ENCODE measurements at regions not wholly inside any gene's neighbourhood (a gene's known extent, or its start where the extent isn't known, plus 50 kb on each side); places are given as distances from the start of the nearest gene placed in this dataset.

GRCh38 chrX:51421972-51422597 lies 74.3 kb downstream of the NUDT11 start:
- Histone ChIP-seq H3K27ac (ENCODE audit: low read depth in 1 of 2, low read length in 2 of 2) (no peak overlapping the region), H3K4me3 (replicated peaks in 1 of 3; ENCODE audit: low read depth in 2 of 3, low read length in 3 of 3) (no peak overlapping the region), H2AFZ (ENCODE audit: insufficient read depth, low read depth, low read length, poor library complexity, severe bottlenecking) (no peak overlapping the region), H3K79me2 (ENCODE audit: insufficient read depth, low read length) (no peaks in the 10 kb centered on the region), H3K36me3 (replicated peaks in 1 of 2; ENCODE audit: control insufficient read depth in 1 of 2, insufficient read depth in 2 of 2, low read length in 2 of 2) (no peaks in the 10 kb centered on the region), H3K9me3 (replicated peaks in 1 of 2; ENCODE audit: control insufficient read depth in 1 of 2, insufficient read depth in 1 of 2, low read length in 2 of 2) (no peaks in the 10 kb centered on the region), H3K4me1 (ENCODE audit: control insufficient read depth in 1 of 2, insufficient read depth in 2 of 2, low read length in 2 of 2) (no peaks in the 10 kb centered on the region), H3K27me3 (ENCODE audit: control insufficient read depth in 2 of 2, insufficient read depth in 2 of 2, low read length in 2 of 2) (peaks cover 0 to 2% of the 10 kb centered on the region in 2 donors), H3K9ac (ENCODE audit: insufficient read depth, low read length, poor library complexity, severe bottlenecking) (no peak overlapping the region), H4K20me1 (ENCODE audit: insufficient read depth, low read length) (no peaks in the 10 kb centered on the region), H3K4me2 (replicated peaks; ENCODE audit: extremely low read depth, low read length, poor library complexity, severe bottlenecking) (no peak overlapping the region)
- TF ChIP-seq CTCF (IDR thresholded peaks at IDR 0.05), result no peak
- intact Hi-C loops (cut with micrococcal nuclease), result no loop called here
- no peaks in the 10 kb centered on the region for H3K4me1 Mint-ChIP-seq
- peak overlapping the region in 1 of 7 donors; percentile 30 for H3K27ac Mint-ChIP-seq
- peaks cover 0 to 5% (median 3%) of the 10 kb centered on the region in 3 donors for H3K27me3 Mint-ChIP-seq (ENCODE audit: low read depth in 3 of 3)
- no peak for DNase-seq
- H3K36me3 Mint-ChIP-seq, result no peaks in the 10 kb centered on the region
- H3K4me3 Mint-ChIP-seq, result no peak overlapping the region
- no peaks in the 10 kb centered on the region for H3K9me3 Mint-ChIP-seq
- no CpG with 5 or more reads among the region's 4 CpGs for WGBS (ENCODE audit: insufficient coverage)

- no peaks in the 10 kb centered on the region for H3K4me1 Mint-ChIP-seq
- Histone ChIP-seq H3K9ac (ENCODE audit: insufficient read depth, low read length, poor library complexity, severe bottlenecking) (no peak overlapping the region), H3K27ac (ENCODE audit: low read depth in 1 of 2, low read length in 2 of 2) (no peak overlapping the region), H2AFZ (ENCODE audit: insufficient read depth, low read depth, low read length, poor library complexity, severe bottlenecking) (no peak overlapping the region), H3K4me1 (ENCODE audit: control insufficient read depth in 1 of 2, insufficient read depth in 2 of 2, low read length in 2 of 2) (no peaks in the 10 kb centered on the region), H3K36me3 (replicated peaks in 1 of 2; ENCODE audit: control insufficient read depth in 1 of 2, insufficient read depth in 2 of 2, low read length in 2 of 2) (no peaks in the 10 kb centered on the region), H3K79me2 (ENCODE audit: insufficient read depth, low read length) (no peaks in the 10 kb centered on the region), H4K20me1 (ENCODE audit: insufficient read depth, low read length) (no peaks in the 10 kb centered on the region), H3K4me2 (replicated peaks; ENCODE audit: extremely low read depth, low read length, poor library complexity, severe bottlenecking) (no peak overlapping the region), H3K9me3 (replicated peaks in 1 of 2; ENCODE audit: control insufficient read depth in 1 of 2, insufficient read depth in 1 of 2, low read length in 2 of 2) (no peaks in the 10 kb centered on the region), H3K4me3 (replicated peaks in 1 of 3; ENCODE audit: low read depth in 2 of 3, low read length in 3 of 3) (no peak overlapping the region), H3K27me3 (ENCODE audit: control insufficient read depth in 2 of 2, insufficient read depth in 2 of 2, low read length in 2 of 2) (peaks cover 0 to 2% of the 10 kb centered on the region in 2 donors)
- no peak overlapping the region for H3K27ac Mint-ChIP-seq
- H3K27me3 Mint-ChIP-seq (ENCODE audit: low read depth in 3 of 3), result peaks cover 0 to 6% (median 5%) of the 10 kb centered on the region in 3 donors
- peak in 2 of 3 donors; percentile 3 to 5 for DNase-seq
- H3K4me3 Mint-ChIP-seq, result no peak overlapping the region
- peak; percentile 68 for TF ChIP-seq CTCF (IDR thresholded peaks at IDR 0.05)
- H3K9me3 Mint-ChIP-seq, result no peaks in the 10 kb centered on the region
- intact Hi-C loops (cut with micrococcal nuclease), result no loop called here
- no peaks in the 10 kb centered on the region for H3K36me3 Mint-ChIP-seq
- WGBS (ENCODE audit: insufficient coverage), result no CpG with 5 or more reads among the region's 5 CpGs
Measured at GRCh38 chrX:51420610-51421009, 75.8 kb downstream of the NUDT11 start.

All from CD14-positive monocyte (primary cell).